NCI-H1694 (cell line): ENCODE measurements at regions not wholly inside any gene's neighbourhood (a gene's known extent, or its start where the extent isn't known, plus 50 kb on each side); places are given as distances from the start of the nearest gene placed in this dataset.

Source experiments
- DNase-seq: peaks from one replicate; lab custom pipeline; 2025; lab: John Stamatoyannopoulos, UW

- DNase-seq, result no peak
Measured at GRCh38 chr5:167895899-167896659, 395.4 kb upstream of the WWC1 start.

DNA sequence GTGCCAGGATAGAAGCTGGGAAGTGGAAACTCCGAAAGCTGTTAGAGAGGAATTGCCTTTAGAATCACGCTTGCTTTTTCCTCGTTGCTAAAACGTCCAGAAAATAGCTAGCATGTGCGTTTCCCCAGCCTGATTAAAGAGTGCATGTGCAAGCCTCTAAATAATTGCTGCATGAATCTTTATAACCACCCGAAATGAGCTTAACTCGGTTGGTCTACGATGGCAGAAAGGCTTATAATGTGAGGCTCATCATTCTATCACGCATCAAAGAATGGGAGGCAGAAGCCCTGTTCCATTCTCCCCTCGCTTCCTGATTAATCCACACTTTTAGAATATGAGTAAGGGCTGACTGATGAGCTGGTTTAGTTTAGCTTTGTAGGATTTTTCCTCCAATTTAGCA lies 394.6 kb upstream of the WWC1 start:
- no peak for DNase-seq

GRCh38 chr5:167897371-167897770 lies 394.1 kb upstream of the WWC1 start:
- DNase-seq, result no peak

DNA sequence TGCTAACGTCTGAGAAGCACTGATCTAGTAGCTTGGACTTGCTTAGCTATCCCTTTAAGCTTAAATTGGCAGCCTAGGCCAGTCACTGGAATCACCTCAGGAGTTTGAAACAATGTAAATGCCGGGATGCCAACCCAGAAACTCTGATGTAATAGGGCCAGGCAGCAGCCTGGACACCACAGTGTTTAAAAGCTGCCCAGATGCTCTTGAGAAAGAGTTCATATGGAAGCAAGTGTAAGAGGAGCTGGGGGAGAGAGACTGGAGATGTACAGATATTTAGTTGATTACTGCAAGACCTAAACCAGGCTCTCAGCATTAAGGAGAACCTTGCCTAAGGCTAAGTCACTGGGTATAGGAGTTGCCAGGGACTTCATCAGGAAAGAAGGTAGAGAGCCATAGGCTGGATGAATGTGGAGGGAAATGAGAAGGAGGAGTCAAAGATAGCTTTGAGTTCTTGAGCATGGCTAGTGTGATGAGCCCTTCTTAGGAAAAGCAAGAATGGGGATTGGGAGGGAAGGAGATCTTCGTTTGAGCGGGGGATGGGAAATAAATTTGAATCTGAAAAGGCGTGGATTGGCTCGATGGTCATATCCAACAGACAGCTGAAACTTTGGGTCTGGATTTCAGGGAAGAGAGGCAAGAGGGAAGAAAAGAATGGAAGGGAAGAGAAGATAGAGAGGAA lies 392.9 kb upstream of the WWC1 start:
- no peak for DNase-seq

DNA sequence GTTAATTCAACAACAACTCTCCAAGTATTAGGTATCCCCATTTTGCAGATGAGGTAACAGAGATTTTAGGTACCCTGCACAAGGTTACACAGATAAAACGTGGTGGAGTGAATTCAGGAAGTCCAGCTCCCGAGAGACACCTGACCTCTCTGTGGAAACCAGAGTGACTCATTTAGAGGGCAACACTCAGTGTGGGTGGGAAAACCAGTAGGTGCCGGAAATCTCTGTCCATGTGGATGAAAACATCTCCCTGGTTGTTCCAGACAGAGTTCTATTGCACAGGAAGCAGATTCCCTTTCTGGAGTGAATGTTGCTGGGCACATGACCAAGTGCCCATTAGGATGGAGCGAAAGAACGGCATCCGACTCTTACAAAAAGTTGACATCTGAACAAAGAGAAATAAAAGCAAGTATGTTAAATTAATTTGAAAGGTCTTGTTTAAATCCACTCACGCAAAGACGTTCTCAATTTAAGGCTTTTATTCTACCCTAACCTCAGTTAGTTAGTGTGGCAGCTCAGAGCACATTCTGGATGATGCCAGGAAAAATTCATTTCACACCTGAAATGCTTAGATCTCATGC lies 391.9 kb upstream of the WWC1 start:
- no peak for DNase-seq

DNA sequence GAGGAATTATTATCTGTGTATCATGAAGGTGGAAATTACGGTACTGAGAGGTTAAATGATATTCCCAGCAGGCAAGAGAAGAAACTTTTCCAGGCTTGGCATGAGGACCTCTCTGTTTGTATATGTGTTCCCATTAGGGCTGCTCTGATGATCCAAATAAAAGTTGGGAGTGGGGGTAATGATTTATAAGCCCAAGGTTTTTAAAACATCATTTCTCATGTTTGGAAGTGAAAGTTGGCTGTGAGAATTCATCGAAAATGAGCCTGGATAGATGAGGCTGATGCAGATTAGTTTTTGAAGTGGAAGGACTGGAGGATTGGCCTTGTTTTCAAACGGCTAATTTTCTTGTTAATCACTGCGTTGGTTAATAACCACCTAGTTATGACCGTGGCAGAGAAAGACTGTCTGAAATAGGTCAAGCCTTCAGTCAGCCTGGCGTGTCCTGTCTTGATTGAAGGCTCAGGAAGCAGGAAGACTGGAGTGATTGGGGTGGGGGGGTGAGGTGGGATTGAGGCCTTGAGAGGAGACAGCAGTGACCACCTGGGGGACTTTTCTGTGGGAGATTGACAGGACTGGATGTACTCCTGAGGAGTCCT lies 391.0 kb upstream of the WWC1 start:
- no peak for DNase-seq

DNA sequence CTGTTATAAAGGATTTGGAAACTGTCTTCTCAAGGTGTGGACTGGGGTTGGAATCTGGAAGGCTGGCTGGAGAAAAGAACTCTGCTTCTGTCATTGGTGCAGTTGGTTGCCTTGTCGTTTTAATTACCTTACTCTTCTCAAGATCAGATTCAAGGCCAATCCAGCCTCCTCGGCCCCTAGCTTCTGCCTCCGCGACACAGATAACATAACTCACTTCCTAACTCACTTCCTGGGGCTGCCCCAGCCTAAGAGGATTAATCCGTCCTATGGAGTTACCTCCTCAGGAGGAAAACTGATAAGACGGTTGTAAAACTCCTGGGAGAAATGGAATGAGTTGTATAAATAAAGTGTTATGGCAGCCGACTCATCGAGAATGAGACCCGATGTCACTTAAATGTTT lies 389.1 kb upstream of the WWC1 start:
- no peak for DNase-seq

DNA sequence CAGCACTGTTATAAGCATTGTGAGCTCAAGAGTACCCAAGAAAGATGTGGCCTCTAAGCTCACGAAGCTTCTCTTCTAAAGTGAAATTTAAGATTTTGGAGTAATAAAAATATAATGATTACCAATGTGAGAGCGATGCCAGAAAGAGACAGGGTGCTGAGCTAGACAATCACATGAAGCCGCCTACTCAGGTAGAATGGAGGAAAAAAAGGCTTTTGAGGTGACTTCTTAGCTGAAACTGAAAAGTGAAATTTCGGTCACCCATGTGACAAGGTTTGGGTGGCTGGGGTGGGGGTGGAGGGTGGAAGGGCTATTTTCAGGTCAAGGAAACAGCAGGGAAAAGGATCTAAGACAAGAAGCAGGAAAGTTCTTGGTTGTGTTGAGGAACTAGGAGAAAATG lies 388.2 kb upstream of the WWC1 start:
- DNase-seq, result no peak

DNA sequence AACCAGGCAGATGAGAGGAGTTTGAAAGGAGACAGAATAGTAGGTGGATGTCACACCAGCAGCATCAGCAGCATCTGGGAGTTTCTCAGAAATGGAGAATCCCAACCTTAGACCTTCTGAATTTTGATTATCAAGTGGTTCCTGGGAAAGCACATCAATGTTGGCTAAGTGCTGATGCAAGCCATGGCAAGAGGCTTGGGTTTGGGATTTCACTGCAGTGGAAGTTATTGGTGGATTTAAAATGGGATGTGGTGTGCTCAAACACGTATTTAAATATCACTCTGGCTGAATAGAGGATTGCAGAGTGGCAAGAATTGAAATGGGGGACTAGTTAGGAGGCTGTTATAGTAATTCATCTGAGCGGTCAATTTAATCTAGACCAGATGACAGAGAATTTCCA lies 387.8 kb upstream of the WWC1 start:
- no peak for DNase-seq

DNA sequence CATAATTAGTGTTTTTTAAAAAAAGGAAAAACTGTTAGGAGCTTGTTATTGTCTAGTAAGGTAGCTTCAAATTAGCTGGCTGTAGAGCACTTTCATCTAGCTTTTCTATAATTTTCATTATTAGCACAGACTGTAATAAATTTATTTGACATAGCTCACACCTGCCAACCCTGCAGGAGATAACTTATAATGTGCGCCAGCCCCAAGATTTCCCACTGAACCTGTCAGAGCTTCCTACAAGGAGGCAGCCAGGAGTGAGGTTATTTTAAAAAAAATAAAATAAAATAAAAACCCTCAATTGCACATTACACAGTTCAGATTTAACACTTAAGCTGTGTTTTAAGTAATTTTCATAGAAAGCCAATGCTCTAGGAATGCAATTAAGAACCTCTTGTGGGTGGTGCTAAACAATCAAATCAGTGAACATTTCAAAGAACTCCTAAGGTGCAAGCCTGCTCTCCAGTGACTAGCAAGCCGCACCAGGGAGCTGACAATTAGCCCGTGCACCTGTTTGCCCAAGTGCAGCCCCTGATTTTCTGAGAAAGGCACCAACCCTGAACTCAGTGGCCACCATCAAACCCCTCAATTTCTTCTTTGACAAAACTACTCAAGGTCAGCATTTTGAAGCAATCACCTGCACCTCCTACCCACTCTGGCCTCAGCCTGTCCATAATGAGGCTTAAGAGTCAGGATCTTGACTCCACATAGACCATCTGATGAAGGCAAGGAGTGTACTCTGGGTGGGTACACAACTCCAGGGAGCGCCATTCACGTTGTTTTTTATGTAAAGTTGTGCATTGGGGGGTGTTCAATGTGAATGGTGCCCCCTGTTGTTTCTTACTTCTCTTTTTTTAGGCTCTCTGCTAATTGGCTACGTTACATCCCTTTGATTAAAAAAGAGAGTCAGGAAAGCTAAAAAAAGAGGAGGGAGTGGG lies 385.3 kb upstream of the WWC1 start:
- DNase-seq, result no peak

DNA sequence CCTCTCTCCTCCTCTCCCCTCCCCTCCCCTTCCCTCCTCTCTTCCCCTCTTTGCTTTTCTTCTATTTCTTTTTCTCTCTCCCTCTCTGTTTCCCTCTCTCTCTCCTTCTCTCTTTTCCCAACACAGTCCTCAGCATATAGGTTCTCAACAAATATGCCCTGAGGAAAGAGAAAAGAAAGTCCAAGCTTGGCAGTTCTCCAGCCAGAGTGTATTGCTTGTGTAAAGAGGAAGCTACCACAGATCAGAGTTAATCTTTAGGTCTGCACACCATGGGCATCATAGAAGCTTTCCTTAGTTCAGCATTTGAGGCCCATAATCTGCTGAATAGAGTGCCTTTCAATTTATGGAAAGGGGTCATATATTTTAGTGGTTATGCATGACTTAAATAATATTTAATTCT lies 382.8 kb upstream of the WWC1 start:
- no peak for DNase-seq

DNA sequence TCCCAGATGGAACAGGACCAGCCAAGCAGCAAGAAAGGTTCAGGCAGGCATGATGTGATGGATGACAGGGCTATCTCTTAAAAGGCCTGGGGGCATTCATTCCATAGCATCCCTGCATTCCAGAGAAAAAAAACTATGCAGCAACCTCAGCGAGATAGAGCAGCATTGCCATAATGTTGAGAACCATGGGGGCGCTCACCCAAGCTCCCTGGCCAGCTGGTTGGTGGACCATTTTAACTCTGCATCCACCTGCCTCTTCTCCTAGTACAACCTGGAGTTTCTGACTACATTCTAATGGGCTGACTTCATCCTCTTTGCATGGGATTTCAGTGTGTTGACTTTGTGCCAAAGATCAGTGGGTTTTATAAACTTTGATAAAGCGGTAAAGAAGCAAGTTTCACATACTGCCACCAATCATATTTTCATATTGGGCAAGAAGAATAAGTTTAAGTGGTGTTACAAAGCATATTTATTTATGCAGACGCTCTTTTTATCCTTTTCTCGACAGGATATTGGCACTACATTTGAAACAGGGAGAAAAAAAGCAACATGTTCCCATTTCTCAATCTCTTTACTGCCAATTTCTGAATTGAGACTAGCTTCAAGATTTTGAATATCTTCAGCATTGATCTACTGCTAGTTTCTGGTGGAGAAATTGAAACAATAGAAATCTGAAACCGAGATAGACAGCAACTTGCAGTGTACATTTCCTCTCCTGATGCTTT lies 378.3 kb upstream of the WWC1 start:
- DNase-seq, result no peak

DNA sequence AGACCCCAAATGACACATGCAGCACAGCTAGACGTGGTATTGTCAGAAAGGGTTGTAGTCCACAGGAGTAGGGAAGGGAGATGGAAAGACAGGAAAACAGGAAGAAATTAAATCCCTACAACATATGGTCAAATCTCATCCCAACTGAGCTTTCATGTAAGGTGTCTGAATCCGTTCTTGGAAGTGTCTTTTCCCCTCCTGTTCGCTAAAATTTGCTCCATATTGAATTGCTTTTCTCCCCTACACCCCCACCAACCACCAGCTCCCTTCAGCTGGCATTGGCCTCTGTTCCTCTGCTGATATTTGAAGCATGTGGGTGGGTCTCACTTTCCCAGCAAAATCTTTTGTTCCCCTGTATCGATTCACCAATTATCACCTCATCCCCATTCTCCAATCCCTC lies 376.2 kb upstream of the WWC1 start:
- no peak for DNase-seq

GRCh38 chr5:167916261-167916691 lies 375.2 kb upstream of the WWC1 start:
- DNase-seq, result no peak

DNA sequence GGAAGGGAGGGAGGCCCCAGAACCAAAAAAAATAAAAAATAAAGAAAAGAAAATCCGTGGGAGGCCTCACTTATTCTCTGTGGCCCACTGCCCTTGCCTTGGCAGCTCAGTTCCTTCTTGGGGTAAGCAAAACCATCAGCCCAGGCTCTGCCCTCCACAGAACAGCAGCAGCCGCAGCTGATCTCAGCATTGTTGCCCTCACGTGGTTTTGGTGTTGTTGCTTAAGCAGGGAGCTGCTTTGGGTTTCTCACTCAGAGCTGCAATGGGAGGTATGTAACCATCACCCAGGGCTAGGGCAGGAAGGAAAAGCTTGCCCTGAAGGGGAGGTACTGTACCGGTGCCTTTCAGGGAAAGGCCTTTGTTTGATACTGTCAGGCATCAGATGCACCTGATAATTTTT lies 374.7 kb upstream of the WWC1 start:
- DNase-seq, result no peak

DNA sequence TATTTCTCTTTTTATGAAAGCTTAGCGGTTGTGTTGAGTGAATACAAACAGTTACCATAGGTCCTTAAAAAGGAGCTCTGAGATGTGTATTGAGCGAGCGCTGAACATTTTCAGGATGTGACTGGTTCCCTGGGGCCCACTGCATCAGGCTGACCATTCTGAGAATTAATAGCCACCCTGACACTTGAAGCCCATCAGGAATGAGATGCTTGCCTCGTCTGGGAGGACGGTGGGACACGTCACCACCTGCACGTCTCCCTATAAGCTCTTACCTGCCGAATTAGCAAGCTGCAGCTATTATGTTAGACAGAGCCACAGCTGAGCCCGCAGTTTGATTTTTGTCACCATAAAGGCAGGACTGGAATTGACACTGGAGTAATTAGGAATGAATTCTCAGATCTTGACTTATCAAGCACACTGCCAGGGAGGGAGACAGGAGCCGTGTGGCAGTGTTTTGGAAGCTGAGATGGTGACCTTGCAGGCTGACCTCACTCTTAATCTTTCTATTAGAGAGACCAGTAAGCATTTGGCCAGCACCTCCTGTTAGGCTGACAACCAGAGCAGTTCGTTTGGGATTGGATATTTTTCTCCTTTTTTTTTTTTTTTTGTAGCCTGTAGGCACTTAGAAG lies 373.1 kb upstream of the WWC1 start:
- no peak for DNase-seq

DNA sequence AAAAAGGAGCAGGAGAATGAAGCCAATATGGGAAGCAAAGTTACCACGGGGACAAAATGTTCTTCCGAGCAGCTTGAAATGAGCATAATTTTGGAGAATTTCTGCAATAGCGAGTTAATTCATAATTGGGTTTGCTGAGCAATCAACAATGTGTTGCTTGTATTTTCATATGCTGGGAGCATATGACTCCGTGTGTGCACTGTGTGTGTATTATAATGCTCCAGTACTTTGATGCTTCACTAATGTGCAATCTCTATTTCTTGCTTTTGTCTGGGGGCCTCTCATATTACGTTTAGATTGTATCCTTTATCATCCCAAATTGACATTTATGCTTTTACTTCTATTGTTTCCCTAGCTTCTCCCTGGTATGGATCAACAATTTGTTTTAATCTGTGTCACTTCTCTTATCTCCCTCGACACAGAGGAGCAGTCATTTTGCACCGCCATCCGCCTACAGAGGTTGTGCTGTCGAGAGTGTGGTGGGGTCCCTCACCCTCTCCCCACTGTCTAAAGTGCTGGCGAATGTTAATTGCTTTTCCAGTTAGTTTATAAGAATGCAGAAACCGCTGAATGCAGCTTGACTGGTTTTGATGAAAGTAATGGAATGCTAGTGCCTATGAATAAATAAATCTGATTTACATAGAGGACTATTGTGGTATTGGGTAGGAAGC lies 372.5 kb upstream of the WWC1 start:
- no peak for DNase-seq

GRCh38 chr5:167920589-167920988 lies 370.9 kb upstream of the WWC1 start:
- no peak for DNase-seq

GRCh38 chr5:167921796-167922195 lies 369.6 kb upstream of the WWC1 start:
- no peak for DNase-seq

DNA sequence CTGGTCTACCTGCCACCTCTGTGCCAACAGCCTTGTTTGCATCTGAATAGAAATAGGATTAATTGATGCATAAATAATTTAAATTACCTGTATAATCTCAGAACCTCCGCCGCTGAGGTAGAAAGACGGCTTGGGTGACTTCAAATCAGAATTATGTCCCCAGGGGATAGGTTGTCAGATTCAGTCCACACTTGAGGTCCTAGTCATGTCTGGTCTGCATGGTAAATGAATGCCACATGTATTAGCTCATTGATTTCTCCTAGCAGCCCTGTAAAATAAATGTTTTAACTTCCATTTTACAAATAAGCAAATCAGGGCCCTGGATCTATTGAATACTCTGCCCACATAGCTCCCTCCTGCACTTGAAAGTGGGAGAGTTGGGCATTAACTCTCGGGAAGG lies 368.0 kb upstream of the WWC1 start:
- DNase-seq, result no peak
